K562 (cell line): ENCODE measurements at regions not wholly inside any gene's neighbourhood (a gene's known extent, or its start where the extent isn't known, plus 50 kb on each side); places are given as distances from the start of the nearest gene placed in this dataset.

ENCODE experiments used
- ATAC-seq: fragments of 200-7000 bp; cut with Tn5 transposase; 3 replicates; pipeline ENCODE4 v1.9.1; 2020; ENCODE audit warnings: moderate library complexity
- BruUV-seq: library from RNA; stranded (reverse); fragments of 400-500 nt; replicated peaks from 2 replicates; lab custom pipeline; 2021; lab: Mats Ljungman, UMichigan
- CTCF ChIA-PET: fragments of 300-600 bp; formaldehyde crosslinking; extraction: SDS; loops from one replicate; lab custom pipeline; 2021; ENCODE audit warnings: low intra/inter-chr PET ratio; lab: Yijun Ruan, JAX
- POLR2A ChIA-PET: fragments of 300-600, 350-650 bp; sonication (Branson Sonifier 250); formaldehyde crosslinking; extraction: SDS; loops from one replicate; lab custom pipeline; 2021; ENCODE audit warnings: antibody characterized with exemption, inconsistent platforms; lab: Yijun Ruan, JAX
- DNase-seq, 4 experiments: peaks; one replicate each; pipeline versions ENCODE4 v3.0.0 to v3.0.0-alpha.2; 2011 to 2018; ENCODE audit warnings: low spot score in 3 of 4, mixed read lengths in 3 of 4; ENCODE audit errors: extremely low read depth in 1 of 4
- FAIRE-seq: peaks from 2 replicates; lab custom pipeline; 2011; peaks lifted over from hg19 to GRCh38; lab: Jason Lieb, UNC
- H2AFZ ChIP-seq: 2 replicates; pipeline ENCODE4 v1.6.0; 2011; ENCODE audit warnings: low read depth, low read length, control low read depth, inconsistent platforms
- H3K27ac ChIP-seq: fragments of 200-600 bp; 3 replicates; pipeline ENCODE4 v1.8.0; 2011; ENCODE audit warnings: low read depth, mild to moderate bottlenecking, control low read depth, inconsistent platforms, low read length, moderate library complexity, mixed read lengths; ENCODE audit errors: extremely low read depth
- H3K27me3 ChIP-seq, 2 experiments: fragments of 300-600 bp in 1 of 2; 2 replicates in 1 of 2; 3 replicates in 1 of 2; pipeline versions ENCODE4 v1.6.0 to v1.8.0; 2011; ENCODE audit warnings: inconsistent platforms in 2 of 2, low read length in 2 of 2, mild to moderate bottlenecking in 1 of 2, mixed read lengths in 1 of 2, moderate library complexity in 1 of 2; ENCODE audit not compliant: control insufficient read depth in 2 of 2, insufficient read depth in 2 of 2
- H3K36me3 ChIP-seq: fragments of 300-600 bp; 3 replicates; pipeline ENCODE4 v1.8.0; 2011; ENCODE audit warnings: mild to moderate bottlenecking, low read length, inconsistent platforms; ENCODE audit not compliant: control insufficient read depth, insufficient read depth
- H3K4me1 ChIP-seq, 2 experiments: fragments of 200-600 bp in 1 of 2; replicated peaks in 1 of 2; 2 replicates in 1 of 2; 3 replicates in 1 of 2; pipeline versions ENCODE4 v1.5.1 to v1.8.0; 2011; ENCODE audit warnings: inconsistent platforms in 2 of 2, low read length in 2 of 2, mild to moderate bottlenecking in 1 of 2, mixed read lengths in 1 of 2, moderate library complexity in 1 of 2; ENCODE audit not compliant: control insufficient read depth in 2 of 2, insufficient read depth in 2 of 2
- H3K4me2 ChIP-seq: 2 replicates; pipeline ENCODE4 v1.6.1; 2011; ENCODE audit warnings: low read length, control low read depth, inconsistent platforms, mixed read lengths; ENCODE audit not compliant: insufficient read depth
- H3K4me3 ChIP-seq: fragments of 200-600 bp; sonication (generic), shearing (Covaris generic); 2 replicates; pipeline ENCODE4 v1.5.1; 2016; ENCODE audit warnings: control low read depth, inconsistent platforms
- H3K79me2 ChIP-seq: fragments of 200-600 bp; 3 replicates; pipeline ENCODE4 v1.8.0; 2011; ENCODE audit warnings: low read length, inconsistent platforms; ENCODE audit not compliant: control insufficient read depth, insufficient read depth
- H3K9ac ChIP-seq, 2 experiments: 2 replicates each; pipeline versions ENCODE4 v1.6.0 to v1.6.1; 2011; ENCODE audit warnings: low read depth in 2 of 2, low read length in 2 of 2, control low read depth in 1 of 2, inconsistent platforms in 1 of 2, mild to moderate bottlenecking in 1 of 2, mixed read lengths in 1 of 2; ENCODE audit not compliant: insufficient read depth in 1 of 2
- H3K9me1 ChIP-seq: one replicate; pipeline ENCODE4 v1.6.0; 2011; ENCODE audit warnings: inconsistent platforms, mild to moderate bottlenecking, low read length, moderate library complexity; ENCODE audit not compliant: control insufficient read depth, insufficient read depth
- H3K9me3 ChIP-seq: replicated peaks from 2 replicates; pipeline ENCODE4 v1.5.1; 2011; ENCODE audit warnings: low read depth, low read length, inconsistent platforms; ENCODE audit not compliant: control insufficient read depth, insufficient read depth
- H4K20me1 ChIP-seq: replicated peaks from 2 replicates; pipeline ENCODE4 v1.6.1; 2011; ENCODE audit warnings: low read length, inconsistent platforms, mixed read lengths; ENCODE audit not compliant: control insufficient read depth, insufficient read depth
- CBX8 ChIP-seq: fragments of 200-600 bp; sonication (generic); IDR thresholded peaks from 2 replicates; pipeline ENCODE4 v1.6.1; 2012; ENCODE audit warnings: borderline replicate concordance, mixed run types, low read depth, mild to moderate bottlenecking, moderate library complexity, mixed read lengths, low read length, control low read depth, inconsistent platforms; ENCODE audit not compliant: poor library complexity, severe bottlenecking; ENCODE audit errors: extremely low read depth
- E2F3 ChIP-seq: fragments of 250-450 bp; sonication (Bioruptor Pico); IDR thresholded peaks from 2 replicates; pipeline ENCODE4 v1.4.0; 2020; ENCODE audit warnings: mild to moderate bottlenecking
- HDAC8 ChIP-seq: fragments of 450-650 bp; IDR thresholded peaks from 2 replicates; pipeline ENCODE4 v1.6.1; 2016; ENCODE audit warnings: mild to moderate bottlenecking, missing genetic modification characterization, moderate library complexity, missing compliant biosample characterization
- POLR2H ChIP-seq: IDR thresholded peaks from 2 replicates; pipeline ENCODE4 v1.6.1; 2016; ENCODE audit warnings: missing genetic modification characterization, low read depth, mild to moderate bottlenecking, control low read depth, missing compliant biosample characterization, moderate library complexity
- POLR3A ChIP-seq: IDR thresholded peaks from 2 replicates; pipeline ENCODE4 v1.6.1; 2011; ENCODE audit warnings: borderline replicate concordance, mild to moderate bottlenecking, moderate library complexity; ENCODE audit not compliant: insufficient read length, insufficient read depth; ENCODE audit errors: extremely low read depth
- SNIP1 ChIP-seq: fragments of 450-650 bp; IDR thresholded peaks from 2 replicates; pipeline ENCODE4 v1.7.1; 2017; ENCODE audit warnings: low read depth, mild to moderate bottlenecking
- TFE3 ChIP-seq: fragments of 450-650 bp; formaldehyde crosslinking; IDR thresholded peaks from 2 replicates; pipeline ENCODE4 v1.4.0; 2020; ENCODE audit warnings: mild to moderate bottlenecking, mixed read lengths
- USF1 ChIP-seq: sonication (generic); formaldehyde crosslinking; IDR thresholded peaks from 2 replicates; pipeline ENCODE4 v1.9.0; 2022; ENCODE audit warnings: mild to moderate bottlenecking, missing genetic modification reagents
- ZFP1 ChIP-seq: fragments of 450-650 bp; formaldehyde crosslinking; IDR thresholded peaks from 2 replicates; pipeline ENCODE4 v1.4.0; 2020; ENCODE audit warnings: mild to moderate bottlenecking, mixed read lengths
- ZNF232 ChIP-seq: sonication (generic); formaldehyde crosslinking; IDR thresholded peaks from 2 replicates; pipeline ENCODE4 v1.8.0; 2022; ENCODE audit warnings: mild to moderate bottlenecking, missing genetic modification reagents
- ZNF263 ChIP-seq: sonication (generic); formaldehyde crosslinking; IDR thresholded peaks from 2 replicates; pipeline ENCODE4 v1.8.0; 2022; ENCODE audit warnings: mild to moderate bottlenecking, missing genetic modification reagents, borderline replicate concordance
- ZNF766 ChIP-seq: fragments of 200-800 bp; sonication (Bioruptor generic); conservative IDR thresholded peaks from 2 replicates; pipeline ENCODE4 v1.6.1; 2016; ENCODE audit warnings: missing genetic modification characterization, missing compliant biosample characterization
- WGBS: fragments of 100-300 bp; shearing (Covaris generic); methylation state at CpG from one replicate; pipeline ENCODE4 v1.1.6; 2016; ENCODE audit warnings: low coverage, mixed read lengths; ENCODE audit not compliant: insufficient coverage; ENCODE audit errors: missing lambda C conversion rate; 5-methylcytosine and 5-hydroxymethylcytosine counted together
- in situ Hi-C: fragments of 300-500 bp; cut with MboI; formaldehyde crosslinking; loops from 4 replicates; pipeline ENCODE4 v1.15.0; 2018; ENCODE audit warnings: inconsistent platforms, mixed read lengths
- intact Hi-C: fragments of 100-400 bp; cut with micrococcal nuclease; formaldehyde crosslinking; loops from 2 replicates; pipeline ENCODE4 v1.14.2; 2022
- TF ChIP-seq, protein P1 (sequence below): sonication (generic); formaldehyde crosslinking; IDR thresholded peaks from 2 replicates; pipeline ENCODE4 v1.8.1; 2022; ENCODE audit warnings: missing genetic modification reagents

- Histone ChIP-seq H3K4me1 (no peaks in the 10 kb centered on the region), H3K27ac (no peak overlapping the region), H3K4me2 (no peak overlapping the region), H3K9me3 (no peaks in the 10 kb centered on the region), H3K79me2 (no peaks in the 10 kb centered on the region), H2AFZ (no peak overlapping the region), H3K27me3 (peaks cover 27 to 54% of the 10 kb centered on the region in 2 experiments; a peak in 4 of 5 replicates), H3K9me1 (no peaks in the 10 kb centered on the region), H3K9ac (no peak overlapping the region), H4K20me1 (no peaks in the 10 kb centered on the region), H3K4me3 (no peak overlapping the region), H3K36me3 (no peaks in the 10 kb centered on the region)
- TF ChIP-seq SNIP1 (no peak), POLR3A (no peak), TFE3 (peak; percentile 39; the same call in 1 of the 2 replicates)
- intact Hi-C loops: no loop called here
- DNase-seq (no peak), ATAC-seq (no peak), FAIRE-seq (no peak)
- in situ Hi-C loops: no loop called here
- ChIA-PET CTCF (no interaction called here), POLR2A (no interaction called here)
- BruUV-seq: no TSS peak
- WGBS: 0% methylated on average over 9 of the region's 11 CpGs
Observed at GRCh38 chr10:63071145-63071544, 62.0 kb upstream of the NRBF2 start.

- ChIA-PET CTCF (no interaction called here), POLR2A (interaction anchor here (0.6 kb wide), 2 partner anchors 641 to 688 kb away, joined by 3 to 4 read pairs; no protein-coding TSS in a partner anchor)
- no peaks in the 10 kb centered on the region for H3K4me1 ChIP-seq
- ATAC-seq (no peak), DNase-seq (no peak), FAIRE-seq (no peak)
- no TSS peak for BruUV-seq
- H3K9me1 ChIP-seq: no peaks in the 10 kb centered on the region
- H3K9me3 ChIP-seq: no peaks in the 10 kb centered on the region
- H3K9ac ChIP-seq: no peak overlapping the region
- in situ Hi-C loops (no loop called here), intact Hi-C loops (no loop called here)
- H3K79me2 ChIP-seq: no peaks in the 10 kb centered on the region
- H4K20me1 ChIP-seq: no peaks in the 10 kb centered on the region
- H3K4me2 ChIP-seq: no peak overlapping the region
- H3K27ac ChIP-seq: no peak overlapping the region
- no peak overlapping the region for H2AFZ ChIP-seq
- H3K4me3 ChIP-seq: no peak overlapping the region
- WGBS: 0% methylated on average over 1 of the region's 1 CpG
- peaks cover 23 to 54% of the 10 kb centered on the region in 2 experiments; a peak in 4 of 5 replicates for H3K27me3 ChIP-seq
- H3K36me3 ChIP-seq: no peaks in the 10 kb centered on the region
- TF ChIP-seq ZNF766 (CRISPR knock-in tag) (no peak), E2F3 (CRISPR knock-in tag) (no peak), CBX8 (no peak), ZNF263 (CRISPR knock-in tag) (no peak), POLR2H (tag) (no peak), ZFP1 (CRISPR knock-in tag) (no peak), ZNF232 (no peak), USF1 (CRISPR knock-in tag) (no peak), HDAC8 (tag) (no peak)
- TF ChIP-seq, protein P1, sequence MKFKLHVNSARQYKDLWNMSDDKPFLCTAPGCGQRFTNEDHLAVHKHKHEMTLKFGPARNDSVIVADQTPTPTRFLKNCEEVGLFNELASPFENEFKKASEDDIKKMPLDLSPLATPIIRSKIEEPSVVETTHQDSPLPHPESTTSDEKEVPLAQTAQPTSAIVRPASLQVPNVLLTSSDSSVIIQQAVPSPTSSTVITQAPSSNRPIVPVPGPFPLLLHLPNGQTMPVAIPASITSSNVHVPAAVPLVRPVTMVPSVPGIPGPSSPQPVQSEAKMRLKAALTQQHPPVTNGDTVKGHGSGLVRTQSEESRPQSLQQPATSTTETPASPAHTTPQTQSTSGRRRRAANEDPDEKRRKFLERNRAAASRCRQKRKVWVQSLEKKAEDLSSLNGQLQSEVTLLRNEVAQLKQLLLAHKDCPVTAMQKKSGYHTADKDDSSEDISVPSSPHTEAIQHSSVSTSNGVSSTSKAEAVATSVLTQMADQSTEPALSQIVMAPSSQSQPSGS: no peak
Observed at GRCh38 chr10:63069318-63069717, 63.8 kb upstream of the NRBF2 start.
